Right cardiac atrium (tissue), 5 donors: ENCODE measurements at regions not wholly inside any gene's neighbourhood (a gene's known extent, or its start where the extent isn't known, plus 50 kb on each side); places are given as distances from the start of the nearest gene placed in this dataset.
A peak's percentile ranks its signal among the peaks of the same experiment; 100 is the strongest.
"Not testable (repeated sequence)": the region's sequence is repeated elsewhere in the genome, so short reads cannot be mapped to it uniquely, and the experiment has no call there.

Source experiments
- ATAC-seq, 2 donors: fragments of 200-7000 bp; cut with Tn5 transposase; one replicate each; pipeline versions ENCODE4 v1.8.0 to v1.9.1; 2020; ENCODE audit warnings: moderate library complexity in 2 of 2, mild to moderate bottlenecking in 1 of 2
- DNase-seq, 3 donors: peaks; one replicate each; pipeline ENCODE4 v3.0.0-alpha.2; 2020
- H3K27ac ChIP-seq: one replicate; pipeline ENCODE4 v1.5.1; 2013; ENCODE audit warnings: mild to moderate bottlenecking, low read length, control low read depth, moderate library complexity
- H3K27me3 ChIP-seq: one replicate; pipeline ENCODE4 v1.6.1; 2013; ENCODE audit not compliant: control insufficient read depth, insufficient read depth
- H3K4me1 ChIP-seq: one replicate; pipeline ENCODE4 v1.6.1; 2013; ENCODE audit warnings: low read length; ENCODE audit not compliant: control insufficient read depth, insufficient read depth
- H3K4me3 ChIP-seq: one replicate; pipeline ENCODE4 v1.5.1; 2013; ENCODE audit warnings: low read length, control low read depth
- H3K9me3 ChIP-seq: one replicate; pipeline ENCODE4 v1.6.1; 2013; ENCODE audit warnings: low read length; ENCODE audit not compliant: control insufficient read depth
- WGBS: extraction: QIAGEN DNeasy Blood & Tissue Kit; methylation state at CpG from one replicate; pipeline ENCODE4 v1.1.7; 2013; 5-methylcytosine and 5-hydroxymethylcytosine counted together
- intact Hi-C, 4 donors: fragments of 100-400 bp; cut with DNase I; formaldehyde crosslinking; loops; one replicate each; pipeline versions ENCODE4 v1.11.0 to v1.14.0; 2022 to 2023
- donor health status: healthy with polysubstance abuse.
- donor health status: DM: no; HTN: yes; CAD: no.
- donor health status: DM: no; HTN: no; CAD: no.
- donor health status: DM: no; HTN: yes; CAD: no; lungs with severe emphysema.
- donor health status: DM: yes; HTN: yes; CAD: no.

- ATAC-seq: no peak
- intact Hi-C loops: no loop called here
- Histone ChIP-seq H3K4me1 (no peaks in the 10 kb centered on the region), H3K4me3 (no peak overlapping the region), H3K27ac (no peak overlapping the region), H3K27me3 (no peaks in the 10 kb centered on the region), H3K9me3 (no peaks in the 10 kb centered on the region)
- DNase-seq: peak in 1 of 3 donors; percentile 52
- WGBS: 68% methylated on average over 2 of the region's 2 CpGs
These were observed 394.4 kb upstream of the AUTS2 start for GRCh38 chr7:69203871-69204270.

- no peaks in the 10 kb centered on the region for H3K4me1 ChIP-seq
- H3K4me3 ChIP-seq: no peak overlapping the region
- ATAC-seq (no peak), DNase-seq (no peak)
- WGBS: 84% methylated on average over 3 of the region's 3 CpGs
- intact Hi-C loops: no loop called here
- no peak overlapping the region for H3K27ac ChIP-seq
- no peaks in the 10 kb centered on the region for H3K9me3 ChIP-seq
- no peaks in the 10 kb centered on the region for H3K27me3 ChIP-seq
These were observed 393.3 kb upstream of the AUTS2 start for GRCh38 chr7:69204943-69205342.

GRCh38 chr7:69205581-69205980 lies 392.7 kb upstream of the AUTS2 start:
- Histone ChIP-seq H3K4me1 (no peaks in the 10 kb centered on the region), H3K27ac (no peak overlapping the region), H3K27me3 (no peaks in the 10 kb centered on the region), H3K4me3 (no peak overlapping the region), H3K9me3 (no peaks in the 10 kb centered on the region)
- intact Hi-C loops: no loop called here
- DNase-seq (no peak), ATAC-seq (no peak)

- no peak for ATAC-seq
- Histone ChIP-seq H3K27me3 (no peaks in the 10 kb centered on the region), H3K4me3 (no peak overlapping the region), H3K4me1 (no peaks in the 10 kb centered on the region), H3K9me3 (no peaks in the 10 kb centered on the region), H3K27ac (no peak overlapping the region)
- intact Hi-C loops: no loop called here
- DNase-seq: no peak
- 88% methylated on average over 6 of the region's 6 CpGs for WGBS
These were observed 390.0 kb upstream of the AUTS2 start for GRCh38 chr7:69208276-69208675.

DNA sequence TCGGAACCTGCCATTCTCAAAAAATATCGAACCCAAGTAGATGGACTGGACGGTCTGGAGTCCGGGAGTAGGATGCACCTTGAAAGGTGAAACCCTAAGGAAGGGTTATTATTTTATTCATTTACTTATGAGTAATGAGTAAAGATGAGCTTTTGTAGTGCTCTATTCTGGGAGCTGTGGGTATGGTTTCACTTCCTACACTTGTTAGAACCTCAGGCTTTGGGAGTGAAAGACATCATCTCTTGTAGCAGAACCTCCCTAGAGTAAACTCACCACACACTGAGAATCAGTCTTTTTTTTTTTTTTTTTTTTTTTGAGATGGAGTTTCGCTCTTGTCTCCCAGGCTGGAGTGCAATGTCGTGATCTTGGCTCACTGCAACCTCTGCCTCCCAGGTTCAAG lies 389.4 kb upstream of the AUTS2 start:
- Histone ChIP-seq H3K4me3 (no peak overlapping the region), H3K4me1 (no peaks in the 10 kb centered on the region), H3K27ac (no peak overlapping the region), H3K9me3 (no peaks in the 10 kb centered on the region), H3K27me3 (no peaks in the 10 kb centered on the region)
- WGBS: 93% methylated on average over 6 of the region's 6 CpGs
- ATAC-seq (no peak), DNase-seq (no peak)
- intact Hi-C loops: no loop called here

- ATAC-seq: no peak
These were observed 386.9 kb upstream of the AUTS2 start for GRCh38 chr7:69211336-69211735.

DNA sequence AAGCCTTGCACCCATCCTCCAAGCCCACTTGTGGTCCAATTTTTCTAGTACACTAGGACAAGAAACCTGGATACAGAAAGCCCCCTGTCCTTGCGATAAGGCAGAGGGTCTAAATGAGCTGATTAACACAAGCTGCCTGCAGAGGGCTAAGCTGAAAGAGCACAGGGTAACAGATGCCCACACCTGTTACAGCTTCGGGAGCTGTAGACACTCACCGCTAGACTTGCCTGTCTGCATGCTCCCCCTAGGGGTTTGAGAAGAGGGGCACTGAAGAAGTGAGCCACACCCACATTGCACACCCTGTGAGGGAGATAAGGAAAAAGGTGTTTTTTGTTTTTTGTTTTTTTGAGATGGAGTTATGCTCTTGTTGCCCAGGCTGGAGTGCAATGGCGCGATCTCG lies 386.5 kb upstream of the AUTS2 start:
- no peaks in the 10 kb centered on the region for H3K27me3 ChIP-seq
- no peak overlapping the region for H3K27ac ChIP-seq
- intact Hi-C loops: no loop called here
- ATAC-seq (no peak), DNase-seq (no peak)
- no peaks in the 10 kb centered on the region for H3K9me3 ChIP-seq
- no peak overlapping the region for H3K4me3 ChIP-seq
- WGBS: 71% methylated on average over 6 of the region's 6 CpGs
- no peaks in the 10 kb centered on the region for H3K4me1 ChIP-seq

More at GRCh38 chr7:69211336-69211735, 386.9 kb upstream of the AUTS2 start:
- H3K4me1 ChIP-seq: no peaks in the 10 kb centered on the region
- 84% methylated on average over 10 of the region's 10 CpGs for WGBS
- H3K9me3 ChIP-seq: no peaks in the 10 kb centered on the region
- intact Hi-C loops: no loop called here
- no peaks in the 10 kb centered on the region for H3K27me3 ChIP-seq
- no peak overlapping the region for H3K27ac ChIP-seq
- no peak for DNase-seq
- no peak overlapping the region for H3K4me3 ChIP-seq

DNA sequence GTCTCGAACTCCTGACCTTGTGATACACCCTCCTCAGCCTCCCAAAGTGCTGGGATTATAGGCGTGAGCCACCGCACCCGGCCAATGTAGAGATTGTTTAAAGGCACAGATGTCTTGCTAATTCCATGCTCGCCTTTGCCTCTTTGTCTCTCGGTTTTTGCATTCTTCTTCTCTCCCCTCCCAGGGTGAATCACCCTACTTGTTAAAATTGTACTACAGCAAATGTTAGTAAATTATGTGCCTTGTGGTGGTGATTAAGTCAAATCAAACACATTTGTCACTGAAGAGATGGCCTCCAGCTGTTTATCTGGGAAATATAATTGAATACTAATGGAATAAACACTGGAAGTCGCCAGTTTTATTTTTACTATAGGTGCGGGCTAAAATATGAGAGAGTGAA lies 384.4 kb upstream of the AUTS2 start:
- Histone ChIP-seq H3K4me1 (no peaks in the 10 kb centered on the region), H3K27me3 (no peaks in the 10 kb centered on the region), H3K27ac (no peak overlapping the region), H3K4me3 (no peak overlapping the region), H3K9me3 (no peaks in the 10 kb centered on the region)
- intact Hi-C loops: no loop called here
- 81% methylated on average over 8 of the region's 8 CpGs for WGBS
- no peak for ATAC-seq
- DNase-seq: no peak

DNA sequence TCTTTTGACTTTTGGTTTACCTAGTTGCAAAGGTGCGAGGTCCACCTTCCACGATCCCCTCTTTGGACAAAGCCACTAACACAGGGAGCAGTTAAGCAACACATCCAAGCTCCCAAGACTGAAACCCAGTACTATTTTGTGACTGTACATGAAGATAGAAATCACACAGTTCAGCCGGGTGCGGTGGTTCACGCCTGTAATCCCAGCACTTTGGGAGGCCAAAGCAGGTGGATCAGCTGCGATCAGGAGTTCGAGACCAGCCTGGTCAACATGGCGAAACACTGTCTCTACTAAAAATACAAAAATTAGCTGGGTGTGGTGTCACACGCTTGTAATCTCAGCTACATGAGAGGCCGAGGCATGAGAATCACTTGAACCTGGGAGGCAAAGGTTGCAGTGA lies 382.8 kb upstream of the AUTS2 start:
- ATAC-seq, DNase-seq, H3K4me3 ChIP-seq, H3K27me3 ChIP-seq, intact Hi-C loops, H3K4me1 ChIP-seq, H3K27ac ChIP-seq, H3K9me3 ChIP-seq: not testable (repeated sequence)
- 95% methylated on average over 10 of the region's 10 CpGs for WGBS

DNA sequence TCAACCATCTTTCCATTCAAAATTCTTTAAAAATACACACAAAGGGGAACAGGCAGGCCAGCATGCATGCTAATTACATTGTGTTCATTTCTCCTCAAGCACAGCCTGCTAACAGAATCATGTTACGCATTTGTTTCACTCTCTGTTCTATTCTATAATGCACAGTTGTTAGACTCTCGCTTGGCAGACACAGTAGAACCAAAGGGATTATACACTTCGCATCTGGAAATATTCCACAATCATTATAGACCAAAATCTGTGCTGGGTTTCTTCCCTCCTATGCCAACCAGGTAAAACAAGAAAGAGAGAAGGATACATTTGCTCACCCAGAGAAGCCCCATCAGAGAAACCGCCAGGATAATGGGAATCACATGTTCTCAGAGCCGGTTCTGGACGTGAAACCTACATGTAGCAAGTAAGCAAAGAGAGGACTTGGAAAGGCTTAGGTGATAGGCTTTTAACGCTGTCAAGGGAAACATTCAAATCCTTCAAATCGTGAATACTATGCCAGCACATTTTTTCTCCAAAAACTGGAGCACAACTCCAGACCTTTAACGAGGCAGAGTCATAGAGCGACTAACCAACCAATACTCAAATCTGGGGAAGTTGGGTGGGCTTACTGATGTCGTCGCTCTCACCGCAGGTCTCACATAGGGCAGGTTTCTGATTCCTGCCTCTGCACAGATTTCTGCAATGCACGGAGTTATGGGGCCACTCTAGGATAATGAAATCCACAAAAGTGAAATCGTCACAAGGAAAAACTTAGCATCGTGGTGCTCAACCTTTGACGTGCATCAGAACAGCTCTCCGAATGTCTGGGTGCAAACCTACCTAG lies 380.5 kb upstream of the AUTS2 start:
- WGBS: 75% methylated on average over 18 of the region's 18 CpGs
- no peaks in the 10 kb centered on the region for H3K27me3 ChIP-seq
- H3K4me3 ChIP-seq: no peak overlapping the region
- no peaks in the 10 kb centered on the region for H3K4me1 ChIP-seq
- H3K27ac ChIP-seq: no peak overlapping the region
- intact Hi-C loops: no loop called here
- ATAC-seq (no peak), DNase-seq (no peak)
- no peaks in the 10 kb centered on the region for H3K9me3 ChIP-seq

DNA sequence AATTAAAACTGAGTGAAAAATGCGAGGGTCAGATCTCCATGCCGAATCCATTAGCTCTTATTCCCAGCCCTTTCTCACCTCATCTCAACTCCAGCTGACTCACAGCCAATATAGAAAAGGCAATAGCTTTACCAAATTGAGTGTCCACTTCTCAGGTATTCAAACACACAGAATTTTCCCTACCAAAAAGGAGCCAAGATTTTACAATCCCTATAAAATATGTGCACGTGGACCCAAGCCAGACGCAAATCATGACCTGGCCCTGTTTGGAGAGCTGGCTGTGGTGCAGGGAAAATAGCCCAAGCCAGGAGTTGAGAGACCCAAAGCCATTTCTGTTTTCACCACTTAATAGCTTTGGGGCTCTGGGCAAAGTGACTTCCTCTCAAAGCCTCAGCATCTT lies 379.7 kb upstream of the AUTS2 start:
- WGBS: 66% methylated on average over 4 of the region's 4 CpGs
- no peak for DNase-seq
- intact Hi-C loops: no loop called here

GRCh38 chr7:69219381-69219780 lies 378.9 kb upstream of the AUTS2 start:
- H3K27ac ChIP-seq: no peak overlapping the region
- 88% methylated on average over 2 of the region's 2 CpGs for WGBS

More for the DNA sequence above, 379.7 kb upstream of the AUTS2 start:
- no peaks in the 10 kb centered on the region for H3K9me3 ChIP-seq
- no peak for ATAC-seq
- no peak overlapping the region for H3K27ac ChIP-seq
- H3K27me3 ChIP-seq: no peaks in the 10 kb centered on the region
- H3K4me1 ChIP-seq: no peaks in the 10 kb centered on the region
- H3K4me3 ChIP-seq: no peak overlapping the region

More at GRCh38 chr7:69219381-69219780, 378.9 kb upstream of the AUTS2 start:
- DNase-seq (no peak), ATAC-seq (no peak)
- H3K9me3 ChIP-seq: no peaks in the 10 kb centered on the region
- H3K27me3 ChIP-seq: no peaks in the 10 kb centered on the region
- H3K4me3 ChIP-seq: no peak overlapping the region
- H3K4me1 ChIP-seq: no peaks in the 10 kb centered on the region
- intact Hi-C loops: no loop called here
